Subcutaneous abdominal adipose tissue (tissue), 5 donors: ENCODE measurements at regions not wholly inside any gene's neighbourhood (a gene's known extent, or its start where the extent isn't known, plus 50 kb on each side); places are given as distances from the start of the nearest gene placed in this dataset.

Experiments used
- H3K27ac ChIP-seq: one replicate; pipeline ENCODE4 v1.7.0; 2013; ENCODE audit warnings: low read depth, mild to moderate bottlenecking, inconsistent platforms, low read length, moderate library complexity
- H3K27me3 ChIP-seq, 5 donors: one replicate each; pipeline ENCODE4 v1.7.0; 2013; ENCODE audit warnings: low read length in 5 of 5, inconsistent platforms in 1 of 5; ENCODE audit not compliant: control insufficient read depth in 5 of 5, insufficient read depth in 4 of 5
- H3K36me3 ChIP-seq, 5 donors: one replicate each; pipeline ENCODE4 v1.7.0; 2013; ENCODE audit warnings: low read length in 5 of 5; ENCODE audit not compliant: control insufficient read depth in 5 of 5, insufficient read depth in 5 of 5
- H3K4me1 ChIP-seq, 5 donors: one replicate each; pipeline ENCODE4 v1.7.0; 2013; ENCODE audit warnings: low read length in 5 of 5, mild to moderate bottlenecking in 3 of 5, moderate library complexity in 1 of 5; ENCODE audit not compliant: control insufficient read depth in 5 of 5, insufficient read depth in 5 of 5
- H3K4me3 ChIP-seq, 5 donors: one replicate each; pipeline ENCODE4 v1.7.0; 2013; ENCODE audit warnings: low read length in 5 of 5, low read depth in 1 of 5
- H3K9ac ChIP-seq, 5 donors: one replicate each; pipeline ENCODE4 v1.7.0; 2013; ENCODE audit warnings: low read length in 5 of 5, mild to moderate bottlenecking in 4 of 5, moderate library complexity in 3 of 5
- H3K9me3 ChIP-seq, 5 donors: one replicate each; pipeline ENCODE4 v1.7.0; 2013; ENCODE audit warnings: low read length in 5 of 5; ENCODE audit not compliant: control insufficient read depth in 5 of 5
- donor health status: healthy.
- donor health status: healthy.
- donor health status: healthy.
- donor health status: healthy.
- donor health status: healthy.

- H3K9me3 ChIP-seq, result no peaks in the 10 kb centered on the region
- H3K9ac ChIP-seq, result no peak overlapping the region
- H3K27me3 ChIP-seq, result peaks cover 5 to 16% (median 13%) of the 10 kb centered on the region in 5 donors
- no peaks in the 10 kb centered on the region for H3K36me3 ChIP-seq
- no peak overlapping the region for H3K27ac ChIP-seq
- no peak overlapping the region for H3K4me3 ChIP-seq
- H3K4me1 ChIP-seq, result no peaks in the 10 kb centered on the region
Measured at GRCh38 chr14:96617635-96618034, 115.5 kb downstream of the PAPOLA start.

- no peaks in the 10 kb centered on the region for H3K4me1 ChIP-seq
- no peak overlapping the region for H3K4me3 ChIP-seq
- no peak overlapping the region for H3K9ac ChIP-seq
- H3K9me3 ChIP-seq, result no peaks in the 10 kb centered on the region
- H3K27ac ChIP-seq, result no peak overlapping the region
- peaks cover 5 to 46% (median 37%) of the 10 kb centered on the region in 5 donors for H3K27me3 ChIP-seq
- no peaks in the 10 kb centered on the region for H3K36me3 ChIP-seq
Measured at GRCh38 chr14:96622926-96623325, 120.7 kb downstream of the PAPOLA start.

GRCh38 chr14:96623676-96624484 lies 121.7 kb downstream of the PAPOLA start:
- Histone ChIP-seq H3K4me3 (no peak overlapping the region), H3K9me3 (no peaks in the 10 kb centered on the region), H3K4me1 (no peaks in the 10 kb centered on the region), H3K9ac (no peak overlapping the region), H3K36me3 (no peaks in the 10 kb centered on the region), H3K27ac (no peak overlapping the region), H3K27me3 (peaks cover 5 to 44% (median 39%) of the 10 kb centered on the region in 5 donors)

GRCh38 chr14:96624661-96625425 lies 122.7 kb downstream of the PAPOLA start:
- Histone ChIP-seq H3K9ac (no peak overlapping the region), H3K4me1 (no peaks in the 10 kb centered on the region), H3K36me3 (no peaks in the 10 kb centered on the region), H3K9me3 (peaks cover 0 to 7% (median 5%) of the 10 kb centered on the region in 5 donors), H3K27ac (no peak overlapping the region), H3K27me3 (peaks cover 5 to 44% (median 40%) of the 10 kb centered on the region in 5 donors), H3K4me3 (no peak overlapping the region)

- Histone ChIP-seq H3K27ac (no peak overlapping the region), H3K9me3 (peaks cover 0 to 11% (median 10%) of the 10 kb centered on the region in 5 donors), H3K4me1 (no peaks in the 10 kb centered on the region), H3K36me3 (no peaks in the 10 kb centered on the region), H3K9ac (no peak overlapping the region), H3K27me3 (peaks cover 5 to 44% (median 40%) of the 10 kb centered on the region in 5 donors), H3K4me3 (no peak overlapping the region)
Measured at GRCh38 chr14:96625426-96625985, 123.3 kb downstream of the PAPOLA start.

- H3K36me3 ChIP-seq, result no peaks in the 10 kb centered on the region
- H3K27me3 ChIP-seq, result peaks cover 5 to 44% (median 40%) of the 10 kb centered on the region in 5 donors
- no peak overlapping the region for H3K9ac ChIP-seq
- H3K4me3 ChIP-seq, result no peak overlapping the region
- H3K4me1 ChIP-seq, result no peaks in the 10 kb centered on the region
- H3K9me3 ChIP-seq, result peaks cover 0 to 13% (median 11%) of the 10 kb centered on the region in 5 donors
- no peak overlapping the region for H3K27ac ChIP-seq
Measured at GRCh38 chr14:96626121-96626768, 124.1 kb downstream of the PAPOLA start.

- Histone ChIP-seq H3K27ac (no peak overlapping the region), H3K4me3 (no peak overlapping the region), H3K27me3 (peaks cover 5 to 44% (median 40%) of the 10 kb centered on the region in 5 donors), H3K9me3 (peaks cover 0 to 13% (median 11%) of the 10 kb centered on the region in 5 donors), H3K4me1 (no peaks in the 10 kb centered on the region), H3K9ac (no peak overlapping the region), H3K36me3 (no peaks in the 10 kb centered on the region)
Measured at GRCh38 chr14:96626916-96627315, 124.7 kb downstream of the PAPOLA start.

GRCh38 chr14:96627386-96627785 lies 125.2 kb downstream of the PAPOLA start:
- Histone ChIP-seq H3K4me1 (no peaks in the 10 kb centered on the region), H3K27ac (no peak overlapping the region), H3K9ac (no peak overlapping the region), H3K36me3 (no peaks in the 10 kb centered on the region), H3K4me3 (no peak overlapping the region), H3K9me3 (peaks cover 0 to 13% (median 11%) of the 10 kb centered on the region in 5 donors), H3K27me3 (peaks cover 5 to 42% (median 36%) of the 10 kb centered on the region in 5 donors)

- no peaks in the 10 kb centered on the region for H3K36me3 ChIP-seq
- no peak overlapping the region for H3K27ac ChIP-seq
- H3K9me3 ChIP-seq, result peaks cover 0 to 13% (median 11%) of the 10 kb centered on the region in 5 donors
- H3K27me3 ChIP-seq, result peaks cover 5 to 39% (median 30%) of the 10 kb centered on the region in 5 donors
- H3K4me3 ChIP-seq, result no peak overlapping the region
- no peaks in the 10 kb centered on the region for H3K4me1 ChIP-seq
- H3K9ac ChIP-seq, result no peak overlapping the region
Measured at GRCh38 chr14:96627811-96628775, 125.9 kb downstream of the PAPOLA start.
